Thyroid gland (tissue), 4 donors: ENCODE measurements at regions not wholly inside any gene's neighbourhood (a gene's known extent, or its start where the extent isn't known, plus 50 kb on each side); places are given as distances from the start of the nearest gene placed in this dataset.

Source experiments
- DNase-seq, 2 donors: peaks; one replicate each; pipeline ENCODE4 v3.0.0-alpha.2; 2019
- H3K27ac ChIP-seq, 3 donors: fragments of 200-600 bp; sonication (generic); 1 replicate in 2 of 3; 2 replicates in 1 of 3; pipeline ENCODE4 v1.5.1; 2016 to 2019; ENCODE audit warnings: mild to moderate bottlenecking in 1 of 3, moderate library complexity in 1 of 3
- H3K27me3 ChIP-seq: fragments of 200-600 bp; sonication (generic); one replicate; pipeline ENCODE4 v1.5.1; 2019
- H3K36me3 ChIP-seq, 2 donors: fragments of 200-600 bp; sonication (generic); one replicate each; pipeline ENCODE4 v1.5.1; 2016 to 2019
- H3K4me1 ChIP-seq, 2 donors: fragments of 200-600 bp; sonication (generic); one replicate each; pipeline ENCODE4 v1.5.1; 2017 to 2019
- H3K4me3 ChIP-seq, 3 donors: fragments of 200-600 bp; sonication (generic); replicated peaks in 1 of 3; 1 replicate in 2 of 3; 2 replicates in 1 of 3; pipeline ENCODE4 v1.5.1; 2016; ENCODE audit warnings: mild to moderate bottlenecking in 1 of 3
- H3K9me3 ChIP-seq: fragments of 200-600 bp; sonication (generic); one replicate; pipeline ENCODE4 v1.5.1; 2017
- CTCF ChIP-seq, 6 experiments: fragments of 200-600 bp in 3 of 6; fragments of 450-650 bp in 3 of 6; sonication (generic) in 3 of 6; IDR thresholded peaks; one replicate each; pipeline ENCODE4 v1.5.1; 2016 to 2019; ENCODE audit warnings: antibody characterized with exemption in 6 of 6, mild to moderate bottlenecking in 2 of 6, inconsistent platforms in 1 of 6, moderate library complexity in 1 of 6
- POLR2A ChIP-seq, 2 donors: fragments of 450-650 bp; IDR thresholded peaks; one replicate each; pipeline ENCODE4 v1.6.1; 2017; ENCODE audit warnings: antibody characterized with exemption in 2 of 2, mild to moderate bottlenecking in 2 of 2, moderate library complexity in 1 of 2
- WGBS, 2 donors: methylation state at CpG; one replicate each; pipeline ENCODE4 v1.1.5; 2017; 5-methylcytosine and 5-hydroxymethylcytosine counted together
- intact Hi-C: fragments of 100-400 bp; cut with DNase I; formaldehyde crosslinking; loops from one replicate; pipeline ENCODE4 v1.15.1; 2023

DNA sequence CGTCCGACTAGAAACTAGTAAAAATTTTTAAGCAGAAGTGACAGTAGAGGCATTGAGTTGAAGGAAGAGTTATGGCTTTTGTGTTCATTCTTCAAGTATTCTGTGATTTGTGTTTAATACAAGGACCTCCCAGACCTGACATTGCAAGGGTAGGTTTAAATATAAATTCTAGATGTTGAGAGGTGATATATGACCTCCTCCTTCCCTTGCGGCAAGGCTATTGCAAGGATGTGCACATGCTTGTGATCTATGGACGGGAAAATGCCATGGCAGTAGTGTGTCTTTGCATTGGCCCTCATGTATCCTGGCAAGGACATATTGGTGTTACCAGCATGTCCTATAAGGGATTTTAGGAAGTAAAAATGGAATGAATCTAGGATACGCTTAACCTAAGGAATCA lies 143.5 kb downstream of the NEDD1 start:
- intact Hi-C loops, result no loop called here
- DNase-seq, result no peak
- Histone ChIP-seq H3K36me3 (no peaks in the 10 kb centered on the region), H3K4me1 (peaks cover 17 to 18% of the 10 kb centered on the region in 2 donors), H3K27me3 (no peaks in the 10 kb centered on the region), H3K27ac (no peak overlapping the region), H3K9me3 (no peaks in the 10 kb centered on the region), H3K4me3 (no peak overlapping the region)
- WGBS, 2 donors, result 74 to 77% methylated on average over 5 of the region's 5 CpGs
- TF ChIP-seq POLR2A (IDR thresholded peaks at IDR 0.05), result no peak
- no peak for TF ChIP-seq CTCF (IDR thresholded peaks at IDR 0.05)

DNA sequence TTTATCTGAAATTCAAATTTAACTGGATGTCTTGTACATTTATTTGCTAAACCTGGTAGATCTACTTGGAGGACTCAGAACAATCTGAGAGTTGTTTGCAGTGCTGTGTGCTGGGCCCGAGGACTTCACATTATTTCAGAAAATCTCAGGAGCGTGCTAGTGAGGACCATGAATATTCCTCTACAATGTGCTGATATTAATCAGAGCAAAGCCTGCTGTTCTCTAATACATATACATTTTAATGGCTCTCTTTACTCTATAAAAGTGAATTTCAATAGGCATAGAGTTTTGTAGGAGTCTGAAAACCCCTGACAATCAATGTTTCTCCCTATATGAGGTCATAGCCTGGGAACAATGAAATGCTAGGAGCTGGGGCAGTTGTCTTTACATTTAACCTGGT lies 144.3 kb downstream of the NEDD1 start:
- Histone ChIP-seq H3K27me3 (no peaks in the 10 kb centered on the region), H3K27ac (no peak overlapping the region), H3K9me3 (no peaks in the 10 kb centered on the region), H3K4me1 (peaks cover 17 to 18% of the 10 kb centered on the region in 2 donors), H3K36me3 (no peaks in the 10 kb centered on the region), H3K4me3 (no peak overlapping the region)
- no peak for DNase-seq
- TF ChIP-seq POLR2A (IDR thresholded peaks at IDR 0.05), result no peak
- no peak for TF ChIP-seq CTCF (IDR thresholded peaks at IDR 0.05)
- intact Hi-C loops, result no loop called here
- 97 to 98% methylated on average over 2 of the region's 2 CpGs for WGBS, 2 donors

DNA sequence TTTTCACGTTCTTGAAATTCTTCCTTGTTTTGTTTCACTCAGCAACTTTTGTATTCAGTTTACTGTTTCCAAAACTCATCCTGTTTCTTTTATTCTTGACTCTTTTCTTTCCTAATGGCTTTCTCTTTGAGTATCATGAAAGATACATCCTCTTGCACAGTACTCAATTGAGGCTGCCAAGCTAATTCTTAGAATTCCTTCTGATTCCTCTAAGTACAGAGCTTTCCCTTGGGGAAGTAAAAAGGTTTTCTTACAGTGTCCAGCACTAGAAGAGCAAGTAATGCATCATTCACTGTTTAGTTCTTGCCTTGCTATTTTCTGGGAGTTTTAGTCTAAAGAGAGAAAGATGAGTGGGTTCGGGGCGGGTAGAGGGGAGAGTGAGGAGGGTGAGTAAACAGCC lies 154.1 kb downstream of the NEDD1 start:
- H3K4me3 ChIP-seq, result no peak overlapping the region
- 40 to 65% methylated on average over 3 of the region's 3 CpGs for WGBS, 2 donors
- intact Hi-C loops, result no loop called here

DNA sequence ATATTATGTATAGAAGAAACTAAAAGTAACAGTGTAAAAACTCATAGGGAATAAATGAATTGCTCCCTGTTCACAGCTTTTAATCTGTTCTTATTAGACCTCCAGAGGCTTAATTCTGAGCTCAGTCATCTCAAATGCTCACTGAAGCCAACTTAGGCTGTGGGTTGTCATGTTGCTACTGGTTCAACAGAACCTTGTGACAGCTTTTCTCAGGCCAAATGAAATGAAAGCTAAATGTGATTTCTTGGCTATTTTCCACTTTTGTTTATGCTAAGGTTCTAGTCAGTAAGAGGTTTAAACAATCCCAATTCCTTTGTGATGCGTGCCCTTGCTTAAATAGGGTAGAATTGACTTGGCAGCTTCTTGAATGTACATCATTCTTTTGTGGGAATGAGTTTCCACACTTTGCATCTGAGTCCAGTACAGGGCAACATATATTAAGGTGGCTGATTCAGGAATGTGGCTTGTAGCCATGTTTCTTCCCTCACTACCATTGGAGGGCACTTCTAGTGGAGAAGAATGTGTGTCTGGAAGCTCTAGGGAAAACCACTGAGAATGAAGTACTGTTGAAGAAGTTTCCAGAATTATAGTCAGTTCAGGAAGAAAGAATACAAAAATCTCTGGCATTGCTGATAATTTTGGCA lies 156.4 kb downstream of the NEDD1 start:
- Histone ChIP-seq H3K27ac (peak overlapping the region; percentile 50 to 98 (median 76)), H3K9me3 (no peaks in the 10 kb centered on the region), H3K27me3 (no peaks in the 10 kb centered on the region), H3K4me3 (no peak overlapping the region), H3K36me3 (no peaks in the 10 kb centered on the region), H3K4me1 (peaks cover 36% of the 10 kb centered on the region in 2 donors)
- intact Hi-C loops, result no loop called here
- TF ChIP-seq POLR2A (IDR thresholded peaks at IDR 0.05) (peak in 1 of 2 donors; percentile 51), CTCF (IDR thresholded peaks at IDR 0.05) (no peak)
- DNase-seq, result peak; percentile 39 to 47
- WGBS, 2 donors, result 43 to 44% methylated on average over 1 of the region's 1 CpG

More for the DNA sequence above, 154.1 kb downstream of the NEDD1 start:
- no peak for DNase-seq
- TF ChIP-seq CTCF (IDR thresholded peaks at IDR 0.05) (no peak), POLR2A (IDR thresholded peaks at IDR 0.05) (no peak)
- H3K9me3 ChIP-seq, result no peaks in the 10 kb centered on the region
- no peaks in the 10 kb centered on the region for H3K27me3 ChIP-seq
- peak overlapping the region; percentile 50 to 98 (median 76) for H3K27ac ChIP-seq
- H3K4me1 ChIP-seq, result peaks cover 36% of the 10 kb centered on the region in 2 donors
- no peaks in the 10 kb centered on the region for H3K36me3 ChIP-seq

- no peak overlapping the region for H3K4me3 ChIP-seq
- no peaks in the 10 kb centered on the region for H3K27me3 ChIP-seq
- intact Hi-C loops, result no loop called here
- no peaks in the 10 kb centered on the region for H3K36me3 ChIP-seq
- H3K27ac ChIP-seq, result peak overlapping the region; percentile 91 to 98 (median 98)
- H3K9me3 ChIP-seq, result no peaks in the 10 kb centered on the region
- WGBS, 2 donors, result 16 to 18% methylated on average over 6 of the region's 6 CpGs
- peak in 1 of 2 donors; percentile 5 for DNase-seq
- TF ChIP-seq CTCF (IDR thresholded peaks at IDR 0.05) (peak in 1 of 6 experiments; percentile 20), POLR2A (IDR thresholded peaks at IDR 0.05) (peak in 1 of 2 donors; percentile 38)
- peaks cover 22 to 23% of the 10 kb centered on the region in 2 donors for H3K4me1 ChIP-seq
Measured at GRCh38 chr12:97075161-97075933, 168.3 kb downstream of the NEDD1 start.
